ENCODE measurements at regions not wholly inside any gene's neighbourhood (a gene's known extent, or its start where the extent isn't known, plus 50 kb on each side); places are given as distances from the start of the nearest gene placed in this dataset.

DNA sequence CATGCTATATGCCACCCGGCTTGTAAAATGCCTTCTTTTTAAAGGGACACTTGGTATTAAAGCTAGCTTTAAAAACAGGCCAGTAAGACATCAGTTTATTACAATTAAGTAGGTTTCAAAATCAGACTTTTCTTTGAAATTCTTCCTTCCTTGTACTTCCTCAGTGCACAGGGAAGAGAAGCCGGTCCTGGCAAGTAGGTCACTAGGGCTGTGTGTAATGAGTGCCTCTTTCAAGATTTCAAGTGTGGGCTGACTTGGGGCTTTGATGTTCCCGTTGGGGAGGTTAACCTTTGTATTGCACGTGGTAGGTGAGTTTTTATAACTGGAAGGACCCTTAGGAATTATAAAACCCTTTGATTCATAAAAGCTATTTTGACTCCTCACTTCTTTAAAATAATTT lies 566.4 kb upstream of the ID2 start:
- Histone ChIP-seq H3K27me3 (ENCODE audit: control insufficient read depth in 4 of 4, insufficient read depth in 4 of 4, low read length in 3 of 4) (no peaks in the 10 kb centered on the region), H3K4me1 (ENCODE audit: control insufficient read depth in 4 of 4, insufficient read depth in 4 of 4, low read length in 3 of 4) (peaks cover 0 to 21% (median 4%) of the 10 kb centered on the region in 4 donors), H3K36me3 (ENCODE audit: control insufficient read depth in 4 of 4, insufficient read depth in 3 of 4, low read depth in 1 of 4, low read length in 3 of 4) (no peaks in the 10 kb centered on the region), H3K9me3 (ENCODE audit: control insufficient read depth in 4 of 4, low read length in 3 of 4) (no peaks in the 10 kb centered on the region), H3K9ac (ENCODE audit: low read depth in 1 of 2, low read length in 2 of 2) (no peak overlapping the region), H3K27ac (ENCODE audit: low read depth in 1 of 2, low read length in 2 of 2) (no peak overlapping the region), H3K4me3 (ENCODE audit: low read depth in 1 of 3, low read length in 3 of 3) (no peak overlapping the region)
- 86% methylated on average over 4 of the region's 4 CpGs for WGBS
- DNase-seq (ENCODE audit: low spot score) = no peak
- TF ChIP-seq HNF4A (conservative IDR thresholded peaks at IDR 0.05) (no peak), NR2F2 (IDR thresholded peaks at IDR 0.05) (no peak), SP1 (IDR thresholded peaks at IDR 0.05) (no peak), HNF4G (IDR thresholded peaks at IDR 0.05) (no peak), RXRA (IDR thresholded peaks at IDR 0.05) (no peak), GABPA (IDR thresholded peaks at IDR 0.05 in 1 of 2, conservative IDR thresholded peaks at IDR 0.05 in 1 of 2) (no peak), FOXA2 (IDR thresholded peaks at IDR 0.05) (no peak), JUND (IDR thresholded peaks at IDR 0.05) (no peak), YY1 (IDR thresholded peaks at IDR 0.05) (no peak), TAF1 (conservative IDR thresholded peaks at IDR 0.05) (no peak), RAD21 (IDR thresholded peaks at IDR 0.05) (no peak), EGR1 (IDR thresholded peaks at IDR 0.05; ENCODE audit: low read depth in 2 of 2) (no peak), FOXA1 (IDR thresholded peaks at IDR 0.05) (no peak)
- TF ChIP-seq, protein P1, sequence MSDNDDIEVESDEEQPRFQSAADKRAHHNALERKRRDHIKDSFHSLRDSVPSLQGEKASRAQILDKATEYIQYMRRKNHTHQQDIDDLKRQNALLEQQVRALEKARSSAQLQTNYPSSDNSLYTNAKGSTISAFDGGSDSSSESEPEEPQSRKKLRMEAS (IDR thresholded peaks at IDR 0.05) = no peak
- TF ChIP-seq, protein P2, sequence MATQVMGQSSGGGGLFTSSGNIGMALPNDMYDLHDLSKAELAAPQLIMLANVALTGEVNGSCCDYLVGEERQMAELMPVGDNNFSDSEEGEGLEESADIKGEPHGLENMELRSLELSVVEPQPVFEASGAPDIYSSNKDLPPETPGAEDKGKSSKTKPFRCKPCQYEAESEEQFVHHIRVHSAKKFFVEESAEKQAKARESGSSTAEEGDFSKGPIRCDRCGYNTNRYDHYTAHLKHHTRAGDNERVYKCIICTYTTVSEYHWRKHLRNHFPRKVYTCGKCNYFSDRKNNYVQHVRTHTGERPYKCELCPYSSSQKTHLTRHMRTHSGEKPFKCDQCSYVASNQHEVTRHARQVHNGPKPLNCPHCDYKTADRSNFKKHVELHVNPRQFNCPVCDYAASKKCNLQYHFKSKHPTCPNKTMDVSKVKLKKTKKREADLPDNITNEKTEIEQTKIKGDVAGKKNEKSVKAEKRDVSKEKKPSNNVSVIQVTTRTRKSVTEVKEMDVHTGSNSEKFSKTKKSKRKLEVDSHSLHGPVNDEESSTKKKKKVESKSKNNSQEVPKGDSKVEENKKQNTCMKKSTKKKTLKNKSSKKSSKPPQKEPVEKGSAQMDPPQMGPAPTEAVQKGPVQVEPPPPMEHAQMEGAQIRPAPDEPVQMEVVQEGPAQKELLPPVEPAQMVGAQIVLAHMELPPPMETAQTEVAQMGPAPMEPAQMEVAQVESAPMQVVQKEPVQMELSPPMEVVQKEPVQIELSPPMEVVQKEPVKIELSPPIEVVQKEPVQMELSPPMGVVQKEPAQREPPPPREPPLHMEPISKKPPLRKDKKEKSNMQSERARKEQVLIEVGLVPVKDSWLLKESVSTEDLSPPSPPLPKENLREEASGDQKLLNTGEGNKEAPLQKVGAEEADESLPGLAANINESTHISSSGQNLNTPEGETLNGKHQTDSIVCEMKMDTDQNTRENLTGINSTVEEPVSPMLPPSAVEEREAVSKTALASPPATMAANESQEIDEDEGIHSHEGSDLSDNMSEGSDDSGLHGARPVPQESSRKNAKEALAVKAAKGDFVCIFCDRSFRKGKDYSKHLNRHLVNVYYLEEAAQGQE (IDR thresholded peaks at IDR 0.05) = no peak
- TF ChIP-seq, protein P3, sequence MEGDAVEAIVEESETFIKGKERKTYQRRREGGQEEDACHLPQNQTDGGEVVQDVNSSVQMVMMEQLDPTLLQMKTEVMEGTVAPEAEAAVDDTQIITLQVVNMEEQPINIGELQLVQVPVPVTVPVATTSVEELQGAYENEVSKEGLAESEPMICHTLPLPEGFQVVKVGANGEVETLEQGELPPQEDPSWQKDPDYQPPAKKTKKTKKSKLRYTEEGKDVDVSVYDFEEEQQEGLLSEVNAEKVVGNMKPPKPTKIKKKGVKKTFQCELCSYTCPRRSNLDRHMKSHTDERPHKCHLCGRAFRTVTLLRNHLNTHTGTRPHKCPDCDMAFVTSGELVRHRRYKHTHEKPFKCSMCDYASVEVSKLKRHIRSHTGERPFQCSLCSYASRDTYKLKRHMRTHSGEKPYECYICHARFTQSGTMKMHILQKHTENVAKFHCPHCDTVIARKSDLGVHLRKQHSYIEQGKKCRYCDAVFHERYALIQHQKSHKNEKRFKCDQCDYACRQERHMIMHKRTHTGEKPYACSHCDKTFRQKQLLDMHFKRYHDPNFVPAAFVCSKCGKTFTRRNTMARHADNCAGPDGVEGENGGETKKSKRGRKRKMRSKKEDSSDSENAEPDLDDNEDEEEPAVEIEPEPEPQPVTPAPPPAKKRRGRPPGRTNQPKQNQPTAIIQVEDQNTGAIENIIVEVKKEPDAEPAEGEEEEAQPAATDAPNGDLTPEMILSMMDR (IDR thresholded peaks at IDR 0.05; ENCODE audit: low read depth, low read length, missing input control) = no peak
- TF ChIP-seq, protein P4, sequence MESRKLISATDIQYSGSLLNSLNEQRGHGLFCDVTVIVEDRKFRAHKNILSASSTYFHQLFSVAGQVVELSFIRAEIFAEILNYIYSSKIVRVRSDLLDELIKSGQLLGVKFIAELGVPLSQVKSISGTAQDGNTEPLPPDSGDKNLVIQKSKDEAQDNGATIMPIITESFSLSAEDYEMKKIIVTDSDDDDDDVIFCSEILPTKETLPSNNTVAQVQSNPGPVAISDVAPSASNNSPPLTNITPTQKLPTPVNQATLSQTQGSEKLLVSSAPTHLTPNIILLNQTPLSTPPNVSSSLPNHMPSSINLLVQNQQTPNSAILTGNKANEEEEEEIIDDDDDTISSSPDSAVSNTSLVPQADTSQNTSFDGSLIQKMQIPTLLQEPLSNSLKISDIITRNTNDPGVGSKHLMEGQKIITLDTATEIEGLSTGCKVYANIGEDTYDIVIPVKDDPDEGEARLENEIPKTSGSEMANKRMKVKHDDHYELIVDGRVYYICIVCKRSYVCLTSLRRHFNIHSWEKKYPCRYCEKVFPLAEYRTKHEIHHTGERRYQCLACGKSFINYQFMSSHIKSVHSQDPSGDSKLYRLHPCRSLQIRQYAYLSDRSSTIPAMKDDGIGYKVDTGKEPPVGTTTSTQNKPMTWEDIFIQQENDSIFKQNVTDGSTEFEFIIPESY (IDR thresholded peaks at IDR 0.05) = no peak
- TF ChIP-seq, protein P5, sequence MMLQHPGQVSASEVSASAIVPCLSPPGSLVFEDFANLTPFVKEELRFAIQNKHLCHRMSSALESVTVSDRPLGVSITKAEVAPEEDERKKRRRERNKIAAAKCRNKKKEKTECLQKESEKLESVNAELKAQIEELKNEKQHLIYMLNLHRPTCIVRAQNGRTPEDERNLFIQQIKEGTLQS (IDR thresholded peaks at IDR 0.05) = no peak
